Adrenal gland (tissue), 9 donors: ENCODE measurements at regions not wholly inside any gene's neighbourhood (a gene's known extent, or its start where the extent isn't known, plus 50 kb on each side); places are given as distances from the start of the nearest gene placed in this dataset.

Experiments used
- DNase-seq, 7 donors: peaks; one replicate each; pipeline ENCODE4 v3.0.0-alpha.2; 2019 to 2020
- H3K27ac ChIP-seq, 5 donors: fragments of 200-600 bp; sonication (generic) in 4 of 5; 1 replicate in 3 of 5; 2 replicates in 2 of 5; pipeline versions ENCODE4 v1.5.1 to v1.8.0; 2016 to 2020; ENCODE audit warnings: mild to moderate bottlenecking in 1 of 5
- H3K27me3 ChIP-seq: fragments of 200-600 bp; 2 replicates; pipeline ENCODE4 v1.8.0; 2021
- H3K36me3 ChIP-seq, 2 donors: fragments of 200-600 bp; replicated peaks in 1 of 2; 1 replicate in 1 of 2; 2 replicates in 1 of 2; pipeline versions ENCODE4 v1.5.1 to v1.8.0; 2018 to 2022
- H3K4me1 ChIP-seq, 2 donors: fragments of 200-600 bp; replicated peaks in 1 of 2; 1 replicate in 1 of 2; 2 replicates in 1 of 2; pipeline versions ENCODE4 v1.5.1 to v1.8.0; 2018 to 2021
- H3K4me3 ChIP-seq, 4 donors: fragments of 200-600 bp; sonication (generic) in 3 of 4; one replicate each; pipeline ENCODE4 v1.5.1; 2016 to 2018
- H3K9me3 ChIP-seq, 3 donors: fragments of 200-600 bp; sonication (generic) in 1 of 3; replicated peaks in 1 of 3; 1 replicate in 2 of 3; 2 replicates in 1 of 3; pipeline versions ENCODE4 v1.5.1 to v1.8.0; 2016 to 2021
- POLR2A ChIP-seq, 2 donors: fragments of 450-650 bp; IDR thresholded peaks; one replicate each; pipeline ENCODE4 v1.6.1; 2017; ENCODE audit warnings: antibody characterized with exemption in 2 of 2, mild to moderate bottlenecking in 2 of 2, moderate library complexity in 1 of 2
- WGBS, 4 donors: extraction: QIAGEN DNeasy Blood & Tissue Kit in 2 of 4; methylation state at CpG; one replicate each; pipeline versions ENCODE4 v1.1.5 to v1.1.7; 2013 to 2017; 5-methylcytosine and 5-hydroxymethylcytosine counted together
- intact Hi-C, 2 donors: fragments of 100-400 bp; cut with DNase I; formaldehyde crosslinking; loops; one replicate each; pipeline versions ENCODE4 v1.14.1 to v1.15.0; 2022 to 2023
- TF ChIP-seq, protein P1 (sequence below), 6 experiments: fragments of 450-650 bp in 4 of 6; fragments of 200-600 bp in 2 of 6; sonication (generic) in 1 of 6; IDR thresholded peaks; 1 replicate in 5 of 6; 2 replicates in 1 of 6; pipeline versions ENCODE4 v1.5.1 to v1.8.0; 2016 to 2021; ENCODE audit warnings: antibody characterized with exemption in 6 of 6, mild to moderate bottlenecking in 2 of 6, moderate library complexity in 1 of 6
- donor health status: healthy with polysubstance abuse.
- donor health status: Bipolar disorder and iron deficiency.
- donor health status: DM: yes; HTN: yes; CAD: no.
- donor health status: DM: no; HTN: no; CAD: no.
- donor health status: DM: no; HTN: no; CAD: no.

DNA sequence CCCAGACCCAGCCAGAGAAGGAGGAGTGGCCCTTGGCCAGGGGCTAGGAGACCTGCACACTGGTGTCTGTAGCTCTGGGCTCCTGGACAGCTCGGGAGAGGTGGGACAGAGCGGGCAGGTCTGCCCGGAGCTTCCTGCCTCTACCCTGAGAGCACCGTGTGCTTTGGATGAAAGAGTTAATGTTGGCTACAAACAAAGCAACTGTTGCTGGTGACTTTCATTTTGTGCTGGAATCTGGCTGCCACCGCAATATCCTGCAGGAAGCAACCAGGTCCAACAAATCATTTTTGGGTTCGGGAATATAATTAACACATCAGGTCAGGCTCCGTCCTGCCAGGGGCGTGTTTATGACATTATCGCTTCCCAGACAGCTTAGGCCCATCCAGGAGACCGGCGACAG is 441.8 kb upstream of the MKI67 start:
- intact Hi-C loops, result no loop called here
- TF ChIP-seq POLR2A (IDR thresholded peaks at IDR 0.05), result no peak
- TF ChIP-seq, protein P1, sequence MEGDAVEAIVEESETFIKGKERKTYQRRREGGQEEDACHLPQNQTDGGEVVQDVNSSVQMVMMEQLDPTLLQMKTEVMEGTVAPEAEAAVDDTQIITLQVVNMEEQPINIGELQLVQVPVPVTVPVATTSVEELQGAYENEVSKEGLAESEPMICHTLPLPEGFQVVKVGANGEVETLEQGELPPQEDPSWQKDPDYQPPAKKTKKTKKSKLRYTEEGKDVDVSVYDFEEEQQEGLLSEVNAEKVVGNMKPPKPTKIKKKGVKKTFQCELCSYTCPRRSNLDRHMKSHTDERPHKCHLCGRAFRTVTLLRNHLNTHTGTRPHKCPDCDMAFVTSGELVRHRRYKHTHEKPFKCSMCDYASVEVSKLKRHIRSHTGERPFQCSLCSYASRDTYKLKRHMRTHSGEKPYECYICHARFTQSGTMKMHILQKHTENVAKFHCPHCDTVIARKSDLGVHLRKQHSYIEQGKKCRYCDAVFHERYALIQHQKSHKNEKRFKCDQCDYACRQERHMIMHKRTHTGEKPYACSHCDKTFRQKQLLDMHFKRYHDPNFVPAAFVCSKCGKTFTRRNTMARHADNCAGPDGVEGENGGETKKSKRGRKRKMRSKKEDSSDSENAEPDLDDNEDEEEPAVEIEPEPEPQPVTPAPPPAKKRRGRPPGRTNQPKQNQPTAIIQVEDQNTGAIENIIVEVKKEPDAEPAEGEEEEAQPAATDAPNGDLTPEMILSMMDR (IDR thresholded peaks at IDR 0.05), result no peak
- Histone ChIP-seq H3K27me3 (peaks cover 2% of the 10 kb centered on the region), H3K9me3 (no peaks in the 10 kb centered on the region), H3K4me3 (no peak overlapping the region), H3K4me1 (no peaks in the 10 kb centered on the region), H3K36me3 (no peaks in the 10 kb centered on the region), H3K27ac (no peak overlapping the region)
- DNase-seq, result peak in 1 of 7 donors; percentile 9
- WGBS, 4 donors, result 70 to 75% (median 73%) methylated on average over 11 of the region's 11 CpGs

GRCh38 chr10:128568491-128568890 is 442.3 kb upstream of the MKI67 start:
- TF ChIP-seq, protein P1 (IDR thresholded peaks at IDR 0.05), result no peak
- TF ChIP-seq POLR2A (IDR thresholded peaks at IDR 0.05), result no peak
- WGBS, 4 donors, result 76 to 87% (median 86%) methylated on average over 13 of the region's 13 CpGs

GRCh38 chr10:128568990-128569945 is 443.0 kb upstream of the MKI67 start:
- no peak for DNase-seq
- no peaks in the 10 kb centered on the region for H3K9me3 ChIP-seq
- intact Hi-C loops, result no loop called here
- H3K27ac ChIP-seq, result no peak overlapping the region
- TF ChIP-seq POLR2A (IDR thresholded peaks at IDR 0.05), result no peak
- TF ChIP-seq, protein P1 (IDR thresholded peaks at IDR 0.05), result no peak
- no peak overlapping the region for H3K4me3 ChIP-seq
- no peaks in the 10 kb centered on the region for H3K4me1 ChIP-seq
- peaks cover 2% of the 10 kb centered on the region for H3K27me3 ChIP-seq
- 71 to 83% (median 77%) methylated on average over 23 to 24 of the region's 24 CpGs for WGBS, 4 donors
- no peaks in the 10 kb centered on the region for H3K36me3 ChIP-seq

More at GRCh38 chr10:128568491-128568890, 442.3 kb upstream of the MKI67 start:
- Histone ChIP-seq H3K36me3 (no peaks in the 10 kb centered on the region), H3K4me3 (no peak overlapping the region), H3K27me3 (peaks cover 2% of the 10 kb centered on the region), H3K4me1 (no peaks in the 10 kb centered on the region), H3K9me3 (no peaks in the 10 kb centered on the region), H3K27ac (no peak overlapping the region)
- no peak for DNase-seq
- intact Hi-C loops, result no loop called here

GRCh38 chr10:128570319-128570995 is 444.2 kb upstream of the MKI67 start:
- Histone ChIP-seq H3K27me3 (peaks cover 2% of the 10 kb centered on the region), H3K9me3 (no peaks in the 10 kb centered on the region), H3K36me3 (no peaks in the 10 kb centered on the region), H3K27ac (no peak overlapping the region), H3K4me1 (no peaks in the 10 kb centered on the region), H3K4me3 (no peak overlapping the region)
- intact Hi-C loops, result no loop called here
- DNase-seq, result no peak
- WGBS, 4 donors, result 65 to 78% (median 77%) methylated on average over 11 to 12 of the region's 12 CpGs
- TF ChIP-seq, protein P1 (IDR thresholded peaks at IDR 0.05), result no peak
- TF ChIP-seq POLR2A (IDR thresholded peaks at IDR 0.05), result no peak
